HCT116 (cell line): ENCODE measurements at regions not wholly inside any gene's neighbourhood (a gene's known extent, or its start where the extent isn't known, plus 50 kb on each side); places are given as distances from the start of the nearest gene placed in this dataset.

Experiments used
- ATAC-seq: fragments of 200-7000 bp; cut with Tn5 transposase; 2 replicates; pipeline ENCODE4 v1.9.1; 2020; ENCODE audit warnings: mild to moderate bottlenecking, moderate library complexity
- BruUV-seq: library from RNA; stranded (reverse); fragments of 400-500 nt; replicated peaks from 2 replicates; lab custom pipeline; 2021; lab: Mats Ljungman, UMichigan
- CTCF ChIA-PET: fragments of 300-600 bp; sonication (Branson Sonifier 250); formaldehyde crosslinking; loops from one replicate; lab custom pipeline; 2021; ENCODE audit warnings: antibody characterized with exemption; lab: Charles Lee
- POLR2A ChIA-PET: fragments of 300-600, 350-600 bp; sonication (Branson Sonifier 250); formaldehyde crosslinking; loops from one replicate; lab custom pipeline; 2021; ENCODE audit warnings: antibody characterized with exemption; lab: Charles Lee
- RAD21 ChIA-PET, 2 experiments: fragments of 300-600 bp; sonication (Branson Sonifier 250); formaldehyde crosslinking; loops; one replicate each; lab custom pipeline; 2023; ENCODE audit warnings: low total read pairs in 2 of 2; ENCODE audit not compliant: uncharacterized antibody in 2 of 2, unreplicated experiment in 2 of 2, low non-redundant PET in 1 of 2; lab: Charles Lee
- DNase-seq: peaks from one replicate; pipeline ENCODE4 v3.0.0-alpha.2; 2010; ENCODE audit warnings: low read depth, low spot score
- H2AFZ ChIP-seq: fragments of 200-600 bp; shearing (Covaris generic), sonication (generic); 2 replicates; pipeline ENCODE4 v1.6.1; 2017; ENCODE audit warnings: low read depth, mixed run types, mixed read lengths, antibody characterized with exemption, low read length; ENCODE audit not compliant: poor library complexity, severe bottlenecking
- H3K27ac ChIP-seq: 2 replicates; pipeline ENCODE4 v1.5.1; 2012; ENCODE audit warnings: low read depth, low read length
- H3K27me3 ChIP-seq: fragments of 200-600 bp; sonication (generic); 2 replicates; pipeline ENCODE4 v1.6.1; 2016; ENCODE audit warnings: mixed run types, low read length, mixed read lengths; ENCODE audit not compliant: insufficient read depth
- H3K36me3 ChIP-seq, 2 experiments: fragments of 200-500 bp in 1 of 2; fragments of 200-600 bp in 1 of 2; sonication (Bioruptor generic) in 1 of 2; sonication (generic) in 1 of 2; 2 replicates each; pipeline versions ENCODE4 v1.5.1 to v1.6.1; 2014 to 2016; ENCODE audit warnings: low read length in 2 of 2, inconsistent platforms in 1 of 2, mixed read lengths in 1 of 2, mixed run types in 1 of 2; ENCODE audit not compliant: insufficient read depth in 2 of 2, control insufficient read depth in 1 of 2
- H3K4me1 ChIP-seq, 2 experiments: fragments of 200-600 bp in 1 of 2; sonication (generic) in 1 of 2; 2 replicates each; pipeline versions ENCODE4 v1.5.1 to v1.6.1; 2012 to 2017; ENCODE audit warnings: low read length in 2 of 2, inconsistent platforms in 1 of 2, mild to moderate bottlenecking in 1 of 2, mixed read lengths in 1 of 2, mixed run types in 1 of 2, moderate library complexity in 1 of 2; ENCODE audit not compliant: insufficient read depth in 2 of 2, control insufficient read depth in 1 of 2
- H3K4me2 ChIP-seq: fragments of 200-600 bp; sonication (generic); 2 replicates; pipeline ENCODE4 v1.6.1; 2017; ENCODE audit warnings: mixed run types, low read length, mixed read lengths
- H3K4me3 ChIP-seq, 2 experiments: fragments of 200-600 bp in 1 of 2; sonication (generic) in 1 of 2; replicated peaks in 1 of 2; 2 replicates each; pipeline ENCODE4 v1.5.1; 2011 to 2016; ENCODE audit warnings: low read length in 2 of 2, control low read depth in 1 of 2, low read depth in 1 of 2, mild to moderate bottlenecking in 1 of 2, mixed read lengths in 1 of 2, mixed run types in 1 of 2
- H3K79me2 ChIP-seq: fragments of 200-600 bp; sonication (generic); 2 replicates; pipeline ENCODE4 v1.6.1; 2017; ENCODE audit warnings: mild to moderate bottlenecking, mixed run types, low read length, moderate library complexity, mixed read lengths; ENCODE audit not compliant: insufficient read depth
- H3K9ac ChIP-seq: fragments of 200-600 bp; sonication (generic); 2 replicates; pipeline ENCODE4 v1.6.1; 2016; ENCODE audit warnings: low read length, mixed read lengths
- H3K9me2 ChIP-seq: fragments of 200-600 bp; sonication (generic), shearing (Covaris generic); 2 replicates; pipeline ENCODE4 v1.6.1; 2017; ENCODE audit warnings: mixed run types, mild to moderate bottlenecking, moderate library complexity; ENCODE audit not compliant: insufficient read depth
- H3K9me3 ChIP-seq, 2 experiments: fragments of 200-500 bp in 1 of 2; fragments of 200-600 bp in 1 of 2; sonication (Bioruptor generic) in 1 of 2; sonication (generic) in 1 of 2; 2 replicates each; pipeline ENCODE4 v1.6.1; 2014 to 2017; ENCODE audit warnings: low read length in 2 of 2, mixed read lengths in 2 of 2, inconsistent platforms in 1 of 2, low read depth in 1 of 2, mild to moderate bottlenecking in 1 of 2, mixed run types in 1 of 2, moderate library complexity in 1 of 2; ENCODE audit not compliant: control insufficient read depth in 1 of 2, insufficient read depth in 1 of 2
- H4K20me1 ChIP-seq: fragments of 200-600 bp; sonication (generic), shearing (Covaris generic); 2 replicates; pipeline ENCODE4 v1.6.1; 2017; ENCODE audit warnings: mixed run types, mild to moderate bottlenecking, moderate library complexity; ENCODE audit not compliant: insufficient read depth
- CEBPB ChIP-seq: IDR thresholded peaks from 2 replicates; pipeline ENCODE4 v1.6.1; 2012; ENCODE audit warnings: low read depth
- CTCF ChIP-seq, 3 experiments: fragments of 200-600 bp in 1 of 3; sonication (generic) in 1 of 3; IDR thresholded peaks in 2 of 3; conservative IDR thresholded peaks in 1 of 3; 2 replicates each; pipeline ENCODE4 v1.5.1; 2012 to 2017; ENCODE audit warnings: low read depth in 2 of 3, low read length in 2 of 3, antibody characterized with exemption in 1 of 3, borderline replicate concordance in 1 of 3, control low read depth in 1 of 3, mild to moderate bottlenecking in 1 of 3, mixed read lengths in 1 of 3, mixed run types in 1 of 3, moderate library complexity in 1 of 3; ENCODE audit not compliant: insufficient read depth in 1 of 3
- EGR1 ChIP-seq: IDR thresholded peaks from 2 replicates; pipeline ENCODE4 v1.6.1; 2012; ENCODE audit warnings: low read depth
- ELF1 ChIP-seq: IDR thresholded peaks from 2 replicates; pipeline ENCODE4 v1.6.1; 2012; ENCODE audit warnings: low read depth, borderline replicate concordance
- EZH2 ChIP-seq: fragments of 200-600 bp; sonication (generic); IDR thresholded peaks from 2 replicates; pipeline ENCODE4 v1.6.1; 2017; ENCODE audit warnings: antibody characterized with exemption, mixed run types
- EZH2phosphoT487 ChIP-seq: fragments of 200-600 bp; IDR thresholded peaks from 2 replicates; pipeline ENCODE4 v1.6.1; 2018; ENCODE audit warnings: antibody characterized with exemption, borderline replicate concordance
- FOSL1 ChIP-seq: IDR thresholded peaks from 2 replicates; pipeline ENCODE4 v1.6.1; 2012; ENCODE audit warnings: low read depth
- JUND ChIP-seq: IDR thresholded peaks from 2 replicates; pipeline ENCODE4 v1.6.1; 2012
- MAX ChIP-seq: IDR thresholded peaks from 2 replicates; pipeline ENCODE4 v1.6.1; 2012
- POLR2AphosphoS5 ChIP-seq: IDR thresholded peaks from 2 replicates; pipeline ENCODE4 v1.6.1; 2011; ENCODE audit warnings: mild to moderate bottlenecking, low read depth, low read length, moderate library complexity
- RAD21 ChIP-seq: IDR thresholded peaks from 2 replicates; pipeline ENCODE4 v1.6.1; 2012; ENCODE audit warnings: low read depth, mild to moderate bottlenecking
- SIN3A ChIP-seq: IDR thresholded peaks from 2 replicates; pipeline ENCODE4 v1.6.1; 2012; ENCODE audit warnings: low read depth
- SP1 ChIP-seq: IDR thresholded peaks from 2 replicates; pipeline ENCODE4 v1.6.1; 2012; ENCODE audit warnings: low read depth
- SRF ChIP-seq: IDR thresholded peaks from 2 replicates; pipeline ENCODE4 v1.6.1; 2012; ENCODE audit warnings: low read depth
- YY1 ChIP-seq: IDR thresholded peaks from 2 replicates; pipeline ENCODE4 v1.6.1; 2011; ENCODE audit warnings: low read length, low read depth, moderate library complexity, mild to moderate bottlenecking; ENCODE audit not compliant: insufficient replicate concordance; ENCODE audit errors: extremely low read depth
- ZBTB33 ChIP-seq: IDR thresholded peaks from 2 replicates; pipeline ENCODE4 v1.6.1; 2011; ENCODE audit warnings: mild to moderate bottlenecking, low read length, moderate library complexity; ENCODE audit not compliant: insufficient replicate concordance; ENCODE audit errors: extremely low read depth
- ZFX ChIP-seq: fragments of 450-650 bp; IDR thresholded peaks from 2 replicates; pipeline ENCODE4 v1.6.1; 2017
- ZNF274 ChIP-seq: fragments of 200-500 bp; sonication (Bioruptor generic); IDR thresholded peaks from 2 replicates; pipeline ENCODE4 v1.6.1; 2014; ENCODE audit warnings: mild to moderate bottlenecking, low read depth, low read length, inconsistent platforms
- intact Hi-C: fragments of 100-400 bp; cut with micrococcal nuclease; formaldehyde crosslinking; loops from 2 replicates; pipeline ENCODE4 v1.10.0; 2022

- H3K4me3 ChIP-seq = no peak overlapping the region
- no peaks in the 10 kb centered on the region for H3K79me2 ChIP-seq
- no peaks in the 10 kb centered on the region for H3K27me3 ChIP-seq
- H3K9me2 ChIP-seq = no peaks in the 10 kb centered on the region
- intact Hi-C loops = no loop called here
- H3K36me3 ChIP-seq = no peaks in the 10 kb centered on the region
- no peaks in the 10 kb centered on the region for H3K9me3 ChIP-seq
- ChIA-PET RAD21 (no interaction called here), POLR2A (no interaction called here), CTCF (no interaction called here)
- H4K20me1 ChIP-seq = no peaks in the 10 kb centered on the region
- no TSS peak for BruUV-seq
- no peak overlapping the region for H3K4me2 ChIP-seq
- DNase-seq (no peak), ATAC-seq (no peak)
- no peak for TF ChIP-seq ZBTB33
- TF ChIP-seq ZNF274 = no peak
- no peak for TF ChIP-seq CEBPB
- no peak for TF ChIP-seq RAD21
- no peak for TF ChIP-seq SIN3A
- no peak for TF ChIP-seq SP1
- TF ChIP-seq ELF1 = no peak
- TF ChIP-seq CTCF (IDR thresholded peaks at IDR 0.05 in 2 of 3, conservative IDR thresholded peaks at IDR 0.05 in 1 of 3; ENCODE audit: borderline replicate concordance in 1 of 3, insufficient read depth in 1 of 3, low read depth in 2 of 3, low read length in 2 of 3) = no peak
- TF ChIP-seq EZH2 = no peak
- TF ChIP-seq POLR2AphosphoS5 = no peak
- no peak for TF ChIP-seq ZFX
- no peak for TF ChIP-seq EGR1
- no peak for TF ChIP-seq SRF
- no peak for TF ChIP-seq FOSL1
- TF ChIP-seq MAX = no peak
- no peak for TF ChIP-seq EZH2phosphoT487
- no peak for TF ChIP-seq JUND
- no peak for TF ChIP-seq YY1
- no peak overlapping the region for H2AFZ ChIP-seq
- H3K9ac ChIP-seq = no peak overlapping the region
- H3K27ac ChIP-seq = no peak overlapping the region
- H3K4me1 ChIP-seq = no peaks in the 10 kb centered on the region
Measured at GRCh38 chr3:110253794-110254193, 817.8 kb upstream of the NECTIN3 start.
